Keratinocyte (primary cell): ENCODE measurements at regions not wholly inside any gene's neighbourhood (a gene's known extent, or its start where the extent isn't known, plus 50 kb on each side); places are given as distances from the start of the nearest gene placed in this dataset.

ENCODE experiments used
- DNase-seq: peaks from one replicate; pipeline ENCODE4 v3.0.0-alpha.2; 2011; ENCODE audit warnings: low read depth, missing footprints, low spot score
- FAIRE-seq: peaks from 2 replicates; lab custom pipeline; 2011; peaks lifted over from hg19 to GRCh38; lab: Jason Lieb, UNC
- H2AFZ ChIP-seq: 2 replicates; pipeline ENCODE4 v1.6.0; 2012; ENCODE audit warnings: low read length, control low read depth, inconsistent platforms; ENCODE audit not compliant: control insufficient read depth
- H3K27ac ChIP-seq: 2 replicates; pipeline ENCODE4 v1.5.1; 2011; ENCODE audit warnings: low read length; ENCODE audit not compliant: control insufficient read depth, insufficient read depth
- H3K27me3 ChIP-seq: 3 replicates; pipeline ENCODE4 v1.6.0; 2011; ENCODE audit warnings: low read length; ENCODE audit not compliant: control insufficient read depth, insufficient read depth; ENCODE audit errors: extremely low read depth
- H3K36me3 ChIP-seq, 2 experiments: 2 replicates in 1 of 2; 3 replicates in 1 of 2; pipeline ENCODE4 v1.5.1; 2011; ENCODE audit warnings: low read length in 2 of 2, mild to moderate bottlenecking in 1 of 2; ENCODE audit not compliant: control insufficient read depth in 2 of 2, insufficient read depth in 2 of 2; ENCODE audit errors: extremely low read depth in 1 of 2
- H3K4me1 ChIP-seq: 3 replicates; pipeline ENCODE4 v1.5.1; 2011; ENCODE audit warnings: low read length; ENCODE audit not compliant: control insufficient read depth, insufficient read depth; ENCODE audit errors: extremely low read depth
- H3K4me2 ChIP-seq: 3 replicates; pipeline ENCODE4 v1.6.0; 2011; ENCODE audit warnings: low read depth, low read length; ENCODE audit not compliant: control insufficient read depth, insufficient read depth; ENCODE audit errors: extremely low read depth
- H3K4me3 ChIP-seq, 3 experiments: fragments of 200-600 bp in 1 of 3; sonication (generic) in 1 of 3; 2 replicates in 2 of 3; 3 replicates in 1 of 3; pipeline ENCODE4 v1.5.1; 2011 to 2016; ENCODE audit warnings: low read length in 3 of 3, mild to moderate bottlenecking in 3 of 3, control low read depth in 2 of 3, inconsistent platforms in 1 of 3, low read depth in 1 of 3, mixed read lengths in 1 of 3, mixed run types in 1 of 3, moderate library complexity in 1 of 3; ENCODE audit not compliant: control insufficient read depth in 2 of 3, insufficient read depth in 2 of 3; ENCODE audit errors: extremely low read depth in 1 of 3
- H3K79me2 ChIP-seq: 2 replicates; pipeline ENCODE4 v1.6.0; 2012; ENCODE audit warnings: low read length; ENCODE audit not compliant: control insufficient read depth, insufficient read depth
- H3K9ac ChIP-seq: 3 replicates; pipeline ENCODE4 v1.6.0; 2011; ENCODE audit warnings: low read length; ENCODE audit not compliant: control insufficient read depth, insufficient read depth; ENCODE audit errors: extremely low read depth
- H3K9me1 ChIP-seq: 3 replicates; pipeline ENCODE4 v1.6.0; 2011; ENCODE audit warnings: low read length; ENCODE audit not compliant: control insufficient read depth, insufficient read depth; ENCODE audit errors: extremely low read depth
- H3K9me3 ChIP-seq: 2 replicates; pipeline ENCODE4 v1.5.1; 2012; ENCODE audit warnings: low read depth, low read length; ENCODE audit not compliant: control insufficient read depth
- H4K20me1 ChIP-seq: 3 replicates; pipeline ENCODE4 v1.6.0; 2011; ENCODE audit warnings: low read length; ENCODE audit not compliant: control insufficient read depth, insufficient read depth; ENCODE audit errors: extremely low read depth
- CTCF ChIP-seq, 3 experiments: IDR thresholded peaks in 1 of 3; conservative IDR thresholded peaks in 1 of 3; optimal IDR thresholded peaks in 1 of 3; 2 replicates in 2 of 3; 3 replicates in 1 of 3; pipeline versions ENCODE3 to v1.5.1; 2011; ENCODE audit warnings: low read length in 3 of 3, mild to moderate bottlenecking in 3 of 3, moderate library complexity in 2 of 3, control low read depth in 1 of 3, inconsistent platforms in 1 of 3; ENCODE audit not compliant: insufficient read depth in 2 of 3; ENCODE audit errors: extremely low read depth in 1 of 3
- EZH2 ChIP-seq: IDR thresholded peaks from one replicate; pipeline ENCODE4 v1.6.1; 2012; ENCODE audit warnings: inconsistent platforms, mild to moderate bottlenecking, low read length, moderate library complexity
- dilution Hi-C: fragments of 300-500 bp; cut with MboI; formaldehyde crosslinking; loops from one replicate; pipeline ENCODE4 v1.7.0; 2020; ENCODE audit warnings: low sequenced_read_pairs; ENCODE audit not compliant: extremely low pct_ligation_motif_present

- Histone ChIP-seq H3K79me2 (no peaks in the 10 kb centered on the region), H3K4me1 (no peaks in the 10 kb centered on the region), H4K20me1 (no peaks in the 10 kb centered on the region), H3K27ac (no peak overlapping the region), H2AFZ (no peak overlapping the region), H3K4me2 (no peak overlapping the region), H3K9ac (no peak overlapping the region), H3K9me1 (no peaks in the 10 kb centered on the region), H3K36me3 (no peaks in the 10 kb centered on the region), H3K9me3 (no peaks in the 10 kb centered on the region), H3K4me3 (no peak overlapping the region), H3K27me3 (no peaks in the 10 kb centered on the region)
- TF ChIP-seq CTCF (optimal IDR thresholded peaks at IDR 0.05 in 1 of 3, IDR thresholded peaks at IDR 0.05 in 1 of 3, conservative IDR thresholded peaks at IDR 0.05 in 1 of 3; ENCODE audit: extremely low read depth in 1 of 3, insufficient read depth in 2 of 3, low read length in 3 of 3), result no peak
- no peak for TF ChIP-seq EZH2
- no peak for DNase-seq
- dilution Hi-C loops, result no loop called here
- FAIRE-seq, result no peak
These were observed 244.5 kb upstream of the VLDLR start for GRCh38 chr9:2377117-2377516.

- H3K27ac ChIP-seq, result no peak overlapping the region
- H3K9ac ChIP-seq, result no peak overlapping the region
- no peaks in the 10 kb centered on the region for H3K36me3 ChIP-seq
- H3K9me1 ChIP-seq, result no peaks in the 10 kb centered on the region
- H2AFZ ChIP-seq, result no peak overlapping the region
- no peak for DNase-seq
- H4K20me1 ChIP-seq, result no peaks in the 10 kb centered on the region
- H3K4me1 ChIP-seq, result no peaks in the 10 kb centered on the region
- no peak for TF ChIP-seq EZH2
- TF ChIP-seq CTCF (optimal IDR thresholded peaks at IDR 0.05 in 1 of 3, IDR thresholded peaks at IDR 0.05 in 1 of 3, conservative IDR thresholded peaks at IDR 0.05 in 1 of 3; ENCODE audit: extremely low read depth in 1 of 3, insufficient read depth in 2 of 3, low read length in 3 of 3), result no peak
- dilution Hi-C loops, result no loop called here
- no peaks in the 10 kb centered on the region for H3K79me2 ChIP-seq
- no peaks in the 10 kb centered on the region for H3K9me3 ChIP-seq
- no peak overlapping the region for H3K4me3 ChIP-seq
- no peaks in the 10 kb centered on the region for H3K27me3 ChIP-seq
- FAIRE-seq, result no peak
- no peak overlapping the region for H3K4me2 ChIP-seq
These were observed 243.8 kb upstream of the VLDLR start for GRCh38 chr9:2377834-2378233.
